H9 (cell line): ENCODE measurements at regions not wholly inside any gene's neighbourhood (a gene's known extent, or its start where the extent isn't known, plus 50 kb on each side); places are given as distances from the start of the nearest gene placed in this dataset.

Experiments used
- DNase-seq: peaks from one replicate; pipeline ENCODE4 v3.0.0-alpha.2; 2017
- H2AFZ ChIP-seq: one replicate; pipeline ENCODE4 v1.6.1; 2013; ENCODE audit warnings: mild to moderate bottlenecking, low read length, control low read depth, moderate library complexity
- H2AK5ac ChIP-seq: 2 replicates; pipeline ENCODE4 v1.6.1; 2013; ENCODE audit warnings: low read length, control low read depth, mixed read lengths; ENCODE audit not compliant: insufficient read length
- H2BK120ac ChIP-seq: one replicate; pipeline ENCODE4 v1.6.1; 2013; ENCODE audit warnings: low read depth, mild to moderate bottlenecking, low read length, control low read depth, inconsistent platforms; ENCODE audit not compliant: poor library complexity, severe bottlenecking
- H2BK12ac ChIP-seq: 2 replicates; pipeline ENCODE4 v1.6.1; 2013; ENCODE audit warnings: low read length, control low read depth, mixed read lengths, low read depth; ENCODE audit not compliant: insufficient read length
- H2BK15ac ChIP-seq: 2 replicates; pipeline ENCODE4 v1.6.1; 2013; ENCODE audit warnings: low read depth, low read length, control low read depth
- H2BK20ac ChIP-seq: one replicate; pipeline ENCODE4 v1.6.1; 2013; ENCODE audit warnings: low read depth, mild to moderate bottlenecking, low read length, control low read depth, inconsistent platforms; ENCODE audit not compliant: poor library complexity, severe bottlenecking
- H2BK5ac ChIP-seq: 2 replicates; pipeline ENCODE4 v1.6.1; 2013; ENCODE audit warnings: low read length, control low read depth, mixed read lengths; ENCODE audit not compliant: insufficient read length
- H3K14ac ChIP-seq: 2 replicates; pipeline ENCODE4 v1.6.1; 2013; ENCODE audit warnings: low read length, control low read depth; ENCODE audit not compliant: insufficient read depth
- H3K18ac ChIP-seq: 2 replicates; pipeline ENCODE4 v1.6.1; 2013; ENCODE audit warnings: low read depth, mild to moderate bottlenecking, mixed read lengths, low read length, control low read depth; ENCODE audit not compliant: insufficient read length
- H3K23ac ChIP-seq: 2 replicates; pipeline ENCODE4 v1.6.1; 2013; ENCODE audit warnings: low read length, control low read depth, mixed read lengths, low read depth; ENCODE audit not compliant: insufficient read length
- H3K23me2 ChIP-seq: 2 replicates; pipeline ENCODE4 v1.6.1; 2013; ENCODE audit warnings: low read depth, mild to moderate bottlenecking, mixed read lengths, low read length, control low read depth; ENCODE audit not compliant: insufficient read length, poor library complexity, severe bottlenecking
- H3K27ac ChIP-seq: 2 replicates; pipeline ENCODE4 v1.5.1; 2013; ENCODE audit warnings: low read length, control low read depth, mixed read lengths, low read depth; ENCODE audit not compliant: insufficient read length
- H3K27me3 ChIP-seq: 2 replicates; pipeline ENCODE4 v1.6.1; 2013; ENCODE audit warnings: low read length, control low read depth, inconsistent platforms; ENCODE audit not compliant: insufficient read depth
- H3K4ac ChIP-seq: 2 replicates; pipeline ENCODE4 v1.6.1; 2013; ENCODE audit warnings: low read depth, mild to moderate bottlenecking, control low read depth, inconsistent platforms, low read length, moderate library complexity
- H3K4me1 ChIP-seq: 2 replicates; pipeline ENCODE4 v1.6.1; 2013; ENCODE audit warnings: low read length, control low read depth, inconsistent platforms; ENCODE audit not compliant: insufficient read depth
- H3K4me2 ChIP-seq: 2 replicates; pipeline ENCODE4 v1.6.1; 2013; ENCODE audit warnings: low read length, control low read depth, mixed read lengths; ENCODE audit not compliant: insufficient read length, insufficient read depth
- H3K56ac ChIP-seq: 2 replicates; pipeline ENCODE4 v1.6.1; 2013; ENCODE audit warnings: low read depth, mild to moderate bottlenecking, mixed read lengths, low read length, control low read depth; ENCODE audit not compliant: insufficient read length
- H3K79me1 ChIP-seq: 2 replicates; pipeline ENCODE4 v1.6.1; 2013; ENCODE audit warnings: low read depth, mild to moderate bottlenecking, moderate library complexity, low read length, control low read depth, inconsistent platforms; ENCODE audit not compliant: insufficient read depth, poor library complexity, severe bottlenecking
- H3K79me2 ChIP-seq: 2 replicates; pipeline ENCODE4 v1.6.1; 2013; ENCODE audit warnings: low read length, control low read depth, inconsistent platforms; ENCODE audit not compliant: insufficient read depth
- H3K9ac ChIP-seq: 2 replicates; pipeline ENCODE4 v1.6.1; 2013; ENCODE audit warnings: low read length, control low read depth, mixed read lengths; ENCODE audit not compliant: insufficient read length; ENCODE audit errors: extremely low read depth
- H3K9me3 ChIP-seq: one replicate; pipeline ENCODE4 v1.6.1; 2013; ENCODE audit warnings: low read depth, low read length, inconsistent platforms; ENCODE audit not compliant: control insufficient read depth
- H3T11ph ChIP-seq: one replicate; pipeline ENCODE4 v1.6.1; 2013; ENCODE audit warnings: mild to moderate bottlenecking, low read length, control low read depth, inconsistent platforms
- H4K20me1 ChIP-seq: one replicate; pipeline ENCODE4 v1.6.1; 2013; ENCODE audit not compliant: control insufficient read depth, insufficient read length, insufficient read depth
- H4K5ac ChIP-seq: 2 replicates; pipeline ENCODE4 v1.6.1; 2013; ENCODE audit warnings: low read depth, mild to moderate bottlenecking, mixed read lengths, low read length, control low read depth; ENCODE audit not compliant: insufficient read length
- H4K8ac ChIP-seq: replicated peaks from 2 replicates; pipeline ENCODE4 v1.6.1; 2013; ENCODE audit warnings: low read length, control low read depth, mixed read lengths, low read depth; ENCODE audit not compliant: insufficient read length
- H4K91ac ChIP-seq: 2 replicates; pipeline ENCODE4 v1.6.1; 2013; ENCODE audit warnings: low read depth, mild to moderate bottlenecking, moderate library complexity, mixed read lengths, low read length, control low read depth; ENCODE audit not compliant: insufficient read length
- H3K27ac Mint-ChIP-seq, 3 experiments: 2 replicates in 2 of 3; 3 replicates in 1 of 3; pipeline ENCODE4 v1.8.0; 2020 to 2021; ENCODE audit warnings: mixed read lengths in 3 of 3, mild to moderate bottlenecking in 1 of 3, moderate library complexity in 1 of 3
- H3K27me3 Mint-ChIP-seq: 2 replicates; pipeline ENCODE4 v1.8.0; 2021; ENCODE audit warnings: low read depth, mild to moderate bottlenecking, moderate library complexity, mixed read lengths
- H3K36me3 Mint-ChIP-seq, 3 experiments: 2 replicates in 2 of 3; 3 replicates in 1 of 3; pipeline ENCODE4 v1.8.0; 2020 to 2021; ENCODE audit warnings: low read depth in 3 of 3, mixed read lengths in 3 of 3; ENCODE audit not compliant: insufficient read depth in 1 of 3
- H3K4me1 Mint-ChIP-seq, 2 experiments: 2 replicates each; pipeline ENCODE4 v1.8.0; 2020; ENCODE audit warnings: mixed read lengths in 2 of 2
- H3K4me3 Mint-ChIP-seq, 2 experiments: 2 replicates in 1 of 2; 3 replicates in 1 of 2; pipeline ENCODE4 v1.8.0; 2020 to 2021; ENCODE audit warnings: mild to moderate bottlenecking in 2 of 2, mixed read lengths in 2 of 2, moderate library complexity in 1 of 2
- H3K9me3 Mint-ChIP-seq, 2 experiments: 2 replicates in 1 of 2; 3 replicates in 1 of 2; pipeline ENCODE4 v1.8.0; 2020; ENCODE audit warnings: mild to moderate bottlenecking in 2 of 2, mixed read lengths in 2 of 2, moderate library complexity in 1 of 2
- CTCF ChIP-seq: fragments of 200-600 bp; sonication (generic); conservative IDR thresholded peaks from 3 replicates; pipeline ENCODE4 v1.8.0; 2021; ENCODE audit warnings: antibody characterized with exemption, mild to moderate bottlenecking
- WGBS: extraction: QIAGEN DNeasy Blood & Tissue Kit; methylation state at CpG from one replicate; pipeline ENCODE4 v1.1.7; 2013; ENCODE audit warnings: missing lambda C conversion rate, low lambda C conversion rate, mixed read lengths; ENCODE audit not compliant: insufficient read length; ENCODE audit errors: extremely low coverage; 5-methylcytosine and 5-hydroxymethylcytosine counted together

- H3T11ph ChIP-seq, result no peak overlapping the region
- Mint-ChIP-seq H3K4me3 (no peak overlapping the region), H3K27me3 (peaks cover 77% of the 10 kb centered on the region), H3K4me1 (peaks cover 28 to 29% of the 10 kb centered on the region in 2 experiments), H3K36me3 (peaks cover 0 to 5% (median 2%) of the 10 kb centered on the region in 3 experiments; a peak in 3 of 7 replicates), H3K27ac (no peak overlapping the region), H3K9me3 (peaks cover 2 to 4% of the 10 kb centered on the region in 2 experiments; a peak in 3 of 5 replicates)
- H4K20me1 ChIP-seq, result no peaks in the 10 kb centered on the region
- H4K5ac ChIP-seq, result no peak overlapping the region
- peaks cover 13% of the 10 kb centered on the region for H3K27me3 ChIP-seq
- H3K4me1 ChIP-seq, result peaks cover 3% of the 10 kb centered on the region; the same call in 1 of the 2 replicates
- no peak overlapping the region for H2BK20ac ChIP-seq
- no peak overlapping the region for H3K9ac ChIP-seq
- no peak overlapping the region for H3K4ac ChIP-seq
- WGBS, result no CpG with 5 or more reads among the region's 6 CpGs
- no peak for DNase-seq
- no peak overlapping the region for H3K14ac ChIP-seq
- H3K18ac ChIP-seq, result no peak overlapping the region
- no peak overlapping the region for H2AFZ ChIP-seq
- no peaks in the 10 kb centered on the region for H3K79me1 ChIP-seq
- H3K9me3 ChIP-seq, result no peaks in the 10 kb centered on the region
- no peak overlapping the region for H2BK5ac ChIP-seq
- H3K79me2 ChIP-seq, result no peaks in the 10 kb centered on the region; the same call in 1 of the 2 replicates
- no peak overlapping the region for H2BK12ac ChIP-seq
- no peak overlapping the region for H4K91ac ChIP-seq
- no peak overlapping the region for H2BK120ac ChIP-seq
- H3K23ac ChIP-seq, result no peak overlapping the region
- no peak overlapping the region for H3K4me2 ChIP-seq
- no peak overlapping the region for H3K56ac ChIP-seq
- no peak overlapping the region for H2BK15ac ChIP-seq
- H3K23me2 ChIP-seq, result no peaks in the 10 kb centered on the region
- TF ChIP-seq CTCF, result no peak
- no peak overlapping the region for H4K8ac ChIP-seq
- no peak overlapping the region for H2AK5ac ChIP-seq
- H3K27ac ChIP-seq, result no peak overlapping the region
Measured at GRCh38 chr11:43549624-43550023, 130.9 kb upstream of the HSD17B12 start.
